ENCODE measurements at regions not wholly inside any gene's neighbourhood (a gene's known extent, or its start where the extent isn't known, plus 50 kb on each side); places are given as distances from the start of the nearest gene placed in this dataset.

DNA sequence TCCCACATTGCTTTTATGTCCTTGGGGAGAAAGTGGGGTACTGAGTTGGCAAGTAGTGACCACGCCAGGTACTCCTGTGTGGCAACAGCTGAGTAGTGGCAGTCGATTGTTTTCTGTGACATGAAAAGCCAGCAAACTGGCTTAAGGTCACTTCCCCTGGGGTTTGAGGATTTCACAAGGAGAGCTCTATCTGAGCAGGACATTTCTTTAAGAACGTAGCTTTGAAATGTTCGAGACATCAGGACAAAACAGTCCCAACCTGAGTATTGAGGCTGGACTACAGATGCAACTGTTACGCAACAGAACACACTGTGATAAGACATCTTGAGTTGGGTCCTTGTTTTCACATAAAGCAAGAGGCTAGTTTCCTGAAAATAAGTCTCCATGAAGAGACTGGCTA is 146.7 kb upstream of the KLF14 start:
- no peak for DNase-seq (ENCODE audit: low read depth)

DNA sequence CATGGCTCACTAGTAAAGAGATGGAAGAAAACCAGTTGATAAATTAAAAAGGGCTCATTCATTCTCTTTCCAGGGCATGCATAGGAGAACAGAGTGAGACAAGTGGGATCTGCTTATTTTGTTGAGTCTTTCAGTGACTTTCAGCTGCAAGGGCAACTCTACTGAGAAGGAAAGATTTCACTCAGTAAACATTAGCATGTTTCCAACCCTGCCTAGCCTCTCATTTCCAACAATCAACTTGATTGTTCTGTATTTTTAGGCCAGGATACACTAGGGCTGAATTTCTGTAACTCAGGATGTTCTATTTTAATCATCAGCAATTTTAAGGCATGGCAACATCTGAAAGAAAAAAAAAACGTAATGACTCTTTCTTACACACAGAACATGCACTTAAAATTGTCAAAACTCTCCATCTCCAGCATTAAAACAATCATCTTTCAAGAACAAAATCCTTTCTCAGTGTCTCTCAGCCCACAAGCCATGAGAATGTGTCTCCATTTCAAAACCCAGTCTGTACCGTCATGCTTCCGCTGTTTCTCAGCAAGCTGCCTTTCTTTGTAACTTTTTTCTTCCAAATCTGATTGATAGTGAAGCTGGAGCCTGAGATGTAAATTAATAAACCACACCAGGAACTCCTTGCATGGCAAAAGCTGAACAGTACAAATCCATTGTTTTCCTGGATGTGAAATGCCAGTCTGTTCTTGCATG is 147.2 kb upstream of the KLF14 start:
- DNase-seq (ENCODE audit: low read depth), result peak; percentile 39

DNA sequence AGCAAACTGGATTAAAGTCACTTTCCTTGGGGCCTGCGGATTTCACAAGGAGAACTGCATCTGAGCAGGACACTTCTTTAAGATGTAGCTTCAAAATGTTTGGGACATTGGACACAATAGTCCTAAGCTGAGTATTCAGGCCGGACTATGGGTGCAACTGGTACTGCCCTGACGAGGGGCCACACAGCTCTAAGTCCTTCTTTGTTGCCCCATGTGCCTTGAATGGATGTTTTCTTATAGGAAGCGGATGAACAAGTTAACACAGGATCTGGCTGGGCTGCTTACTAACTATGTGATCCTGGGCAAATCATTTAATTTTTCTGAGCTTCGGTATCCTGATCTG is 147.8 kb upstream of the KLF14 start:
- no peak for DNase-seq (ENCODE audit: low read depth)

DNA sequence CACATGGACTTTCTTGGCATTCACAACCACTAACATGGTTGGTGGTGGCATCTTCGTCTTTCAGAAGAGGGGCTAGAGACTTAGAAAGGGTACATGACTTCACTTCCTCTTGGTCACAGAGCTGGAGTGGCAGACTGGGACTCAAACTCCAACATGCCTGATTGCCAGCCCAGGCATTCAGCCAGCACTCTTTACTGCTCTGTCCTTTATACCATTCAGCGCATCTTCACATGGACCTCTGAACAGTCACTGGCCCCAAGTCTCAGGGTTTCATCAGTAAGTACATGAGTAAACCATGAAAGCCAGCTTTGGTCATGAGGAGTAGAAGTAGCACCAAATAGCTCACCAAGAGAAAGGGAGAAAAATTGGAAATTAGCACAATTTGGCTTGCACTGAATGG is 148.4 kb upstream of the KLF14 start:
- peak; percentile 22 for DNase-seq (ENCODE audit: low read depth)

DNA sequence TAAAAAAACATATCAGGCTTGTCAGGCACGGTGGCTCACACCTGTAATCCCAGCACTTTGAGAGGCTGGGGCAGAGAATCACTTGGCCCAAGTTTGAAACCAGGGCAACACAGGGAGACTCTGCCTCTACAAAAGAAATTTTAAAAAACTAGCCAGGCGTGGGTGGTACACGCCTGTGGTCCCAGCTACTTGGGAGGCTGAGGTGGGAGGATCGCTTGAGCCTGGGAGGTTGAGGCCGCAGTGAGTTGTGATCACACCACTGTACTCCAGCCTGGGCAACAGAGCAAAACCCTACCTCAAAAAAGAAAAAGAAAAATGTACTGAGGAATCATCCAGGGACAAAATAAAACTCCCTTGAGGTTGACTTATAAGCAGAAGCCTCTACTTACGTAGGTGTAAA is 149.9 kb upstream of the KLF14 start:
- DNase-seq (ENCODE audit: low read depth), result no peak

DNA sequence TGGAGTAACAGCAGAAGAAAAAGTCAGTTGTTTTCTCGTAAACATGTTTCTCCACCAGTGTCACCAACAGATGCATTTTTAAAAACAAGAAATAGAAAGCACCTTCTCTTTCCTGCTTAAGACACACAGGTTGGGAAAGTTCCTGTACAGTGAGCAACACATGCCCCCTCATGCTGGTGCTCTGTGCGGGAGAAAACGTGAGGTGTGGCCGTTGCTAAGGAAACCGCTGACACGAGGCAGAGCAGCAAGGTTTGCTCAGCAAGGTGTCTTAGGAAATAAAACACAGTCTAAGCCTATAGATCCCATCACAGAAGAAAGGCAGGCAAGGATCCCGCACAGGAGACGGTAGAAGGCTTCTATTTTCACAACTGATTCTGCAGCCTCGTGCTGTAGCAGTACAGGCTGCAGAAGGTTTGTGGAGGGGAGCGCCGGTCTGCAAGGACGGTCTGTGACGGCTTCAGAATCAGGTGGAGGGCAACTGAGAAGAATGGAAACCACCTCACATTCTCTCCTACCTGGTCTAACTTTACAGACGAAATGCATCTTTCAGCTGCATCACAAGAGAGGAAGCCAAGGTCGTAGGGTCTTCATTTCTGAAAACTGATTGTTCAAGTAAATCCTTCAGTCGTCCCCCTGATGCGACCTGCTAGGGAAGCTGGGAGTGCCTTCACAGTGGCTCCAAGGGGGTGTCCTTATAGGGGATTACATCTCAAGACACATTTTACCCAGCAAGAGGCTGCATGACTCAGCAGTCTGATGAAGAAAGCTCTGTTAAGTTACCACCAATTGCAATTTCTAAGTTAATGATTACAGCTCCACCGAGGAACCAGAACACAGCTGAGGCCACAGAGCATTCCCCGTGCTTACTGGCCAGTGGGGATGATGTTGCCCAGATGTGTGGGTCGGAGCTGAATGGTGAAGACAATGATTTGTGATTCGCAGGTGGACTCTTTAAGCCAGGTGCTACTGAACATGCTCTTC is 150.7 kb upstream of the KLF14 start:
- DNase-seq (ENCODE audit: low read depth), result peak; percentile 47

DNA sequence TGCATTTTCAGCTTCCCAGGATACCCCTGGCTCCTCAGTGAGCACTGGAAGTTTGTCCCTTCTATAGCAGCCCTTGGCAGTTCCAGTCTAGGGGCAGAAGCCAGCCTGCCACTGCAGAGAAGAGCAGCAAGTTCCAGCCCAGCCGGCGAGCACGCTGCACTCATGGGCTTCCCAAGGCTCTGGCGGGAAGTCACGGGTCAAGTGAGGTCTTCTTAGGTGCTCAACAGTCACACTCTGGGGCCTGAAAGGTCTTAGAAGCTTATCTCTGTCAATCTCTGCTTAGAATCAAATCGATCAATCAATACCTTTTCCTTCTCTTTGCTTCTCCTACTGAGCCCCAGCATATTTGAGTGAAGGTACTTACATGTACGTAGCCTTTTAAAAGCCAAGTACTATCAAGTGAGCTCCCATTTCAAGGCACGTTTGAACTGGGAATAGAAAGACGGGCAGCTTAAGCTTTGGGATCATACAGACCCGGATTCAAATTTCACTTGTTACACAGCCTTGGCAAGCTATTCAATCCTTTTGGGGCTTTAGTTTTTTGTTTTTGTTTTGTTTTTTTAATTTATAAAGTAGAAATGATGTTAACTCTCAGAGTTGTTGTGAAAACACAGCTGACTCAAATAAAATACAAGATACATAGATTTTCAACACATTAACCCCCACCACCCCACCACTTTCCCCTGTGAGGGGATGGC is 152.6 kb upstream of the KLF14 start:
- DNase-seq (ENCODE audit: low read depth), result no peak

DNA sequence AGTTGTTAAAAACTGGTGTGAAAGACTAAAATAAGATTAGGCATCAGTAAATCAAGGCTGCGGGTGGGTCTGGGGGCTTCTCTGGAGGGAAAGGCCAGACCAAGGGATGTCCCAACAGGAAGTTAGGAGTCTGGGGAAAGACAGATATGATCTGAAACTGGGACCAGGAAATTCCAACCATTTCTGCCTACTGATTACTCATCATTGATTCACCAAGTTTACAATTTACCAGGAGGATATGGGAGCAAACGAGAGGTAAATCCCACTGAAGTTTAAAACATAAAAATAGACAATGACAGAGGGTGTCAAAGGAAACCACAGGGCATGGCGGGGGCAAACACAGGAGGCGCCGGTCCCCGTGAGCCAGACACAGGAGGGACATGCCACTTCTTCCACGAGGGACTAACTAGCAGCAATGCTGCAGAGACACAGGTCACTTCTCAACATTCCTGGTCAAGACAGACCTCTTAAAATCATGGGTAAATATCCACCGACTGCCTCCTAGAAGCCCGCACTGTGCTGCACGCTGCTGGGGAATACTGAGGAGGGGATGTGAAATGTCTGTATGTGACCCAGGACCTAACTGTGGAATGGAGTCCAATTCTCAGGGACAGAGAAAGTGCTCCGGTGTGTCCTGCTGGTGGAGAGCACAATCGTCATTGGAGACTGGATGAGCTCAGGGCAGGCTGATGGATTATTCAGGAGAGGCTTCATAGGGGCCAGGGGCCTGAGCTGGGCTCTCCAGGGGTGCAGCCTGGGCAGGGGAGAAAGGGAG is 153.4 kb upstream of the KLF14 start:
- DNase-seq (ENCODE audit: low read depth), result peak; percentile 92

DNA sequence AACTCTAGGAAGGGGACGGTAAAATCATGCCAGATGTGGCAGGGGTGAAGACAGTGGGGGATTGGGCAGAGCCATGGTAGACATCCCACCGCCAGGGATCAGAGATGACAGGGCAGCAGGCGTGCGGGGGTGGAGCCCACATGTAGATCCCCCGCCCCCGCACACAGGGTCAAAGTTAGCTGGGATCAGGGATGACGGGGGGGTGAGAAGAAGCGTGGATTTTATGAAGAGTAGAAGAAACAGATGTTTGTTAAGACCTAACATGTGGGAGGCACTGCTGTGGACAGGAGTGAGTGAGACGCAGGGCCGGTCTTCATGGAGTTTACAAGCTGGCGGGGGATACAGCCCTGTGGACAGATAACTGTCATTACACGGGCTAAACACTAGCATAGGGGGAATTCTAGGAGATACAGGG is 154.0 kb upstream of the KLF14 start:
- peak; percentile 39 for DNase-seq (ENCODE audit: low read depth)

DNA sequence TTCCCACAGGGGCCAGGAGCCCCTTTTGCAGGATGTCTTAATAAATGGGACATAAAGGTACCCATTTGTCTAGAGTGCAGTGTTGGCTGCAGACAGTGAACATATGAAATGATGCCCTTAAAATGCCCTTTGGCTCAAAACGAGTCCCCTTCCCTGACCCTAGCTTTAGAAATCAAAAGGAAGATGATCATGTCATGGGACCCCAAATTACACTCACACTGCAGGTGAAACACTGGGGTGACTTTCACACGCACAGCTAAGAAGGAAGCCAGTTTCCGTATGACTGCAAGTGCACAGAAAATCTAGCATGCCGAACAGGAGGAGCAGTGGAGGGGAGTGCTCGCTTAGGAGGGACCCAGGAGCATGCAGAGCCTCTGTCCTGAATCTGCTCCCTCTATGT is 154.5 kb upstream of the KLF14 start:
- DNase-seq (ENCODE audit: low read depth), result no peak

DNA sequence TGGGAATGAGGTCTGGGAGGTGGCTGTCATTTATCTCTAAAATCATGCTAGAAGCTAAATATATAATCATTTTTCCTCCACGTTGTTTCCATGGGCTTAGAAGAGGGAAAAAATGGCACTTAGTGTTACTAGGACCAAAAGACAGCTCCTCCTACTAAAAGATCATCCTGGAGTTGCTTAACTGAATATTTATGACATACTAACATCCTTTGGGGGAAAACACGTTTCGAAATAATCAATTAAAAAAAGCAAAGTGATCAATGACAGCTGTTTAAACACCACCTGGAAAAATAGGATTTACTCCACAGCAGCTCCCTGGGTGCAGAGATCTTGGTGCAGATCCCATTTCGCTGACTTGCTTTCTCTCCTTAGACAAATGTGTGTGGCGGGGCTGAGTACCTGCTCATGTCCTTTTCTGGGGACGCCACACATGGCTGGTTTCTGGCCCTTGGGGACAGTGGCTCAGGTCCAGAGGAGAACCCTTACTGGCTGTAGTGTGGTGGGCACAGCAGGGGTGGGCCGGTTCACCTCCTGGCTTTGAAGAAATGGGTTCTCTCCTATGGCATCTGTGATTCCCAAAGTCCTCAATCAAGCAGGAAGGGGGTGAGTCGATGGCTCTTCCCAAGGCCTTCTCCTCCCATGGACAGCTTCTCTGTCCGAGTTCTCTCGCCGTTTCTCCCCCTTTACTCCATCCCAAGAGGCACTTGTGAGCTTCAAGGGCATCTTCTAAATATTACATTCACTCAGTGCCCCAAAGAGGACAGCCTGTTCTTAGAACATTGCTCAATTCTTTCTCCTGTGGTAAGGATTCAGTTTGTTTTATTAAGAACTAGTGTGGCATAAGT is 156.4 kb upstream of the KLF14 start:
- no peak for DNase-seq (ENCODE audit: low read depth)

DNA sequence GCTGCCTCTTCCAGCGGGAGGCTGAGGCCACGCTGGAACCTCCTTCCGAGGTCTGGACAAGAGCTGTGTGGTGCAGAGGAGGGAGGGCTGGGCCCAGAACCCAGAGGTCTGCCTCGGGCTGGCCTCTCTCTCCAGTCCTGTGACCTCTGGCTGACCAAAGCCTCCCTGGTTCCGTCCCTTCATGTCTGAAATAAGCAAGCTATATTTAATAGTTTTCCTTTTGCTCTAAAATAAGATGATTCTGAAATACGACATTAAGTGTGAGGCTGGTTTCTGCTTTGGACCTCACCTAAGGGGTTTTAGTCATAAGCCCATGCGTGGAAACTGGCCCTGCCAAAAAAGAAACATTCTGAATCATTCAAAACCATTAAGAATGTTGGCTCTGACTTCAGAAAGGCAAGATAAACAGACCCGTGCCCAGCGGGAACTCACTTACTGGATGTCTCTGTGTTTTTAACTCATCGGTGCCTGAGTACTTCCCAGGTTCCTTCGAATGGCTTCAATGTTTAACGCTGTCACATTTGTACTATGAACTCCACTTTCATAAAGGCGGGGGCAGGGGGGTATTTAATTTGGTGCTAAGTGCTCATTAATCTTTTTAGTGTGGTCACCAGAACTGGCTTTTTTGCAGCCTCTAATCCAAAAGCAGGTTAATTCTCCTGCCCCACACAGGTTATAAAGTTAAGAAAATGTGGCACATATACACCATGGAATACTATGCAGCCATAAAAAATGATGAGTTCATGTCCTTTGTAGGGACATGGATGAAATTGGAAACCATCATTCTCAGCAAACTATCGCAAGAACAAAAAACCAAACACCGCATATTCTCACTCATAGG is 157.5 kb upstream of the KLF14 start:
- DNase-seq (ENCODE audit: low read depth), result peak; percentile 98

DNA sequence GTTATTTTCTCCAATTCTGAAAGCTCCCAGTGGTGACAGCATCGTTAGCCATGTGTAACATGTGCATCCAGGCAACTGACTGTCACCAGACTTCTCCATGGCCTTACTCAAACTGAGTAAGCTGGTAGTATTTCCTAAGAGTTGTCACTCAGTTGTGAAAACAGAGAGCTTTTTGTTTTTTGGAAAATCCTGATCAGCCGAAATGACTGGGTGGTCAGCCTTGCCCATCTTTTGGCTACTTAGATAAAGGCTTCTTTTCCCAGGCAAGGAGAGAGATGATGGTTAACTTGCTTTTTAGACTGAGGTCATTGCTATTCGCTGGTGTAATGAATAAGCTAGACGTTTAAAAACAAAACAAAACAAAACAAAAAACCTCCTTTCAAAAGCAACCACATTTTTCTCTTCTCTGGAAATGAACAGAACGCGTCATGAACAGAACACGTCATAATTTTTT is 159.5 kb upstream of the KLF14 start:
- peak; percentile 72 for DNase-seq (ENCODE audit: low read depth)

DNA sequence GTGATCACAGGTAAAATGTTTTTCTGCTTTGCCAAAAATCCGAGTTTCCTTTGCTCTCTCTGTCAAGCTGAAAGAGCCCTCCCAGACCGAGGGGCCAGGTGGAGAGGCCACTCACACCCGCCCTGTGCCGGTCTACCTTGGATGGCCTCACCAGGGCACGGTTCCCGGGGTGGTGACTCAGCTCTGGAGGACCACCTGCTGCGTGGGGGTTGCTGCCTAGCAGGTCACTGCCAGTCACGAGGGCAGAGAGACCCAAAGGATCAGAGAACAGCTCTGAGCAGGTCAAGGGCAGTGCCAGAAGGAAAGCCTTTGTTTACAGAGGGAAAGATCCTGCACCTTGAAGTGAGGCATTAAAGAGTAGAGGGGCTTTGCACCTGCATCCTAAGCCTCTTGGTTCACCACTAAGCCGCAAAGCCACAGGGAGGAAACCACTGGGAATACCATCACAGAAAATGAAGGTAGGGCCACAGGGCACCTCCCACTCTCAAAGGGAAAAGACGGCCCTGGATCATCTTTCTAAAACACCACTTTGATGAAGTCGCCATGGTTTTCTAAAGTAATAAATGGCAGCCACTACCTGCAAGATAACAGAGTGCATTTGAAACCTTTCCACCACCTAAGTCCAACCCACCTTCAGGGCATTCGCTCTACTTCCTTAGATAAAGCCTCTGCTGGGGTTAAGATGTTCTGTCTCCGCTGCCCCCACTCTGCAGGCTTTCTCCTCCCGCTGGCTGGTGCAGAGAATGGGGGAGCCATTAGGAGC is 160.3 kb upstream of the KLF14 start:
- DNase-seq (ENCODE audit: low read depth), result peak; percentile 83

DNA sequence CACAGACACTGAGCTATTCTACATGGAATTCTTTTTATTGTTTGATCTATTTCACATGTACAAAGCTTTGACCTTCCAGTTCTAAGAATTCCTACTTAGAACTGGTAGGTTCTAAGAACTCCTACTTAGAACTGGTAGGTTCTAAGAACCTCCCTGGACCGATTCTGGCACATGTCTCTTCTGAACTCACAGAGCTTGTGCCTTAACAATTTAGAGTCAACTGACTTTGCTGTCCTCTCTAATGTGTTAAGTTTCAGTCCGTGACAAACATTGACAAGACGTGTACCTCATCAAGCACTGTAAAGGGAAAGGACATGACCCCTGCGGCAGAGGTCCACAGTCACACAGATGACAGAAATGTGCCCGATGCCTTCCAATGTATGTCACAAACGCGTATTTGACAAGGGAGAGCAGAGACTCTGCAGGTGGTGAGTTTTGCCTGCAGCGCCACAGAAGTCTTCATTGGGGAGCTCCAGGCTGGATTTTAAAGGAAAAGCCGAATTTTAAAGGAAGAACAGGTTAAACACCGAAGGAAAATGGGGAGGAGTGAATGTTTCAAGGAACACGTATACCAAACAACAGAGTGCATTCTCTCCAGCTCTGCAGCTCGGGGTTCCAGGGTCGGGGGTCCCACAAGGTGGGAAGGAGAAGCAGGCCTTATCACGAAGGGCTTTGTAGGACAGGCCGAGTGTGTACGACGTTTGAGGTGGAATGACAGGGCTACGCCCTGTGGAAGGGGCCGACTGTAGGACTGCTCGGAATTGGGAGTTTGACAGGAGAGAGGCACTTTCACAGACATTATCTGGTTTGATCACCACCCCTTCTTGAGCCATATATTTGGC is 161.1 kb upstream of the KLF14 start:
- no peak for DNase-seq (ENCODE audit: low read depth)

DNA sequence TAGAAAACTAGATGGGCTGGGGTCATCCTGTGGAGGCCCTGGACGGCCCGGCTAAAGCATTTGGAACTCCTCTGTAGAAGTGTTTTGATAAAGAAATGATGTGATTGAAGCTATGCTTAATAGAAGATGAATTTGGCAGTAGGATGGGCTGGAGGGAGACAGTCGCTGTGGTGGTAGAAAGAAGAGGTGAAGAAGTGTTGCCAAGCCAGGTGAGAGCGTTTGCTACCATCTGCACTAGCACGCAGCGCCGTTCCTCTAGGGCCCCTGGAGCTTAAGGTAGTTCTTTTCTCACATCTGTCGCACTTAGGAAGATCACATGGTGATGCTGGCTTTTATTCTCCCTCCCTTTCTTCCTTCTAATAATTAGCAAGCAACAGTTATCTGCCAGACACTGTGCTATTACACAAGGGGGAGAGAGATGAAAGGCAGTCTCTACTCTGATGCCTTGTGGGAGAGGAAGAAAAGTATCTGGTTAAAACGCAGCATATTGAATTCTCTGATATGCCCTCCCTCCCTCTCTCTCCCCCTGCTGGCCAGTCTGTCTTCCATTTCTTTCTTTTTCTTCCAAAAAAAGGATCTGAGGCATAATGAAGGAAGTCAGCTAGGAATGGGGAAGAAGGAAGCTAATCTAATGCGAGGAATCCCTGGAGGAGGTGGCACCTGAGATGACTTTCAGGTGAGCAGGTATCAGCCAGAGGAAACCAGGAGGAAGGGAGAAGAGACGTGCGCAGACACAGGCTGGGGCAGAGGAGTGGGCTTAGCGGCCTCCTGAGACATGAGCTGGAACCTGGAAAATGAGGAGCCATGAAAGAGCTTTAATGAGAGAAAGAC is 162.3 kb upstream of the KLF14 start:
- DNase-seq (ENCODE audit: low read depth), result no peak

DNA sequence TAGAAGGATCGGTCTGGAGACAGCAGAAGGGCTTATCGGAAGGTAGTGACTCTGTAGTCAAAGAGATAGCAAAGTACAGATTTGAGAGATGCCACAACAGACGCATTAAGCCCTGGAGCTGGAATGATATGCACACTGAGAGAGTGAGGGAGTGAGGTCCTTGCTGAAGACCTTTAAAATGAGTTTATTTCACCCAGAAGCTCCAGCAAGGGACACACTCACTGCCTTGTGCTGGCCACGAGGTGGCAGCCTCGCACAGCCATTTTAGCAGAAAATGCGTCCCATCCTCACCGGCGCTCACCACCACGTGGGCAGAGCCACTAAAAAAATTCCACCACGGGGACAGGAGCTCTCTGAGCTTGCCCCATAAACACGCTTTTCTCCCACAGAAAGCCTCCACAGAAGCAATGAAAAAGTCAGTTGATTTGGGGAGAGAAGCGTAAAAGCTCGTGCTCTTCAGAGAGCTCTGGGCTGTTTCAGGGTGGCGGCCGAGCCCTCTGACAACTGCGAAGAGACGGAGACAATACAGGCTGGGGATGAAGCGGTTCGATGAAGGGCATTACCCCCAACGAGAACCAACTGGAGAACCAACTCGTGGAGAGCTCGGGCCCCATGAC is 163.0 kb upstream of the KLF14 start:
- DNase-seq (ENCODE audit: low read depth), result peak; percentile 79

Data from RPMI7951 (cell line).